ENCODE measurements at regions not wholly inside any gene's neighbourhood (a gene's known extent, or its start where the extent isn't known, plus 50 kb on each side); places are given as distances from the start of the nearest gene placed in this dataset.

GRCh38 chr7:156232931-156233705 is 407.5 kb upstream of the RNF32 start:
- TF ChIP-seq POLR2A (IDR thresholded peaks at IDR 0.05) (no peak), CTCF (IDR thresholded peaks at IDR 0.05) (no peak)

Measured in thyroid gland (tissue), 4 donors.